ACHN (cell line): ENCODE measurements at regions not wholly inside any gene's neighbourhood (a gene's known extent, or its start where the extent isn't known, plus 50 kb on each side); places are given as distances from the start of the nearest gene placed in this dataset.
"Not testable (repeated sequence)": the region's sequence is repeated elsewhere in the genome, so short reads cannot be mapped to it uniquely, and the experiment has no call there.

Experiments
- DNase-seq: peaks from one replicate; pipeline ENCODE4 v3.0.0-alpha.2; 2015
- in situ Hi-C: cut with HindIII; loops from 2 replicates; pipeline ENCODE4 v1.10.0; 2017; ENCODE audit warnings: low sequenced_read_pairs, low pct_ligation_motif_present, low pct_unique_long_range_greater_than_20kb

GRCh38 chr5:99589424-99589823 lies 660.6 kb upstream of the CHD1 start:
- in situ Hi-C loops = no loop called here
- DNase-seq = no peak

GRCh38 chr5:99587983-99588382 lies 659.2 kb upstream of the CHD1 start:
- in situ Hi-C loops = no loop called here
- no peak for DNase-seq

GRCh38 chr5:99586878-99587277 lies 658.1 kb upstream of the CHD1 start:
- in situ Hi-C loops = no loop called here
- DNase-seq = no peak

GRCh38 chr5:99581204-99581603 lies 652.4 kb upstream of the CHD1 start:
- DNase-seq, in situ Hi-C loops: not testable (repeated sequence)

GRCh38 chr5:99562937-99563627 lies 634.3 kb upstream of the CHD1 start:
- in situ Hi-C loops, DNase-seq: not testable (repeated sequence)

- in situ Hi-C loops = no loop called here
- no peak for DNase-seq
Observed at GRCh38 chr5:99553211-99553810, 624.5 kb upstream of the CHD1 start.

GRCh38 chr5:99544356-99544755 lies 615.5 kb upstream of the CHD1 start:
- in situ Hi-C loops = no loop called here
- no peak for DNase-seq

GRCh38 chr5:99543841-99544240 lies 615.0 kb upstream of the CHD1 start:
- in situ Hi-C loops = no loop called here

GRCh38 chr5:99534241-99534640 lies 605.4 kb upstream of the CHD1 start:
- in situ Hi-C loops, DNase-seq: not testable (repeated sequence)

More at GRCh38 chr5:99543841-99544240, 615.0 kb upstream of the CHD1 start:
- DNase-seq = no peak

- in situ Hi-C loops, DNase-seq: not testable (repeated sequence)
Observed at GRCh38 chr5:99521666-99522065, 592.9 kb upstream of the CHD1 start.

- DNase-seq, in situ Hi-C loops: not testable (repeated sequence)
Observed at GRCh38 chr5:99515864-99516490, 587.2 kb upstream of the CHD1 start.

- in situ Hi-C loops, DNase-seq: not testable (repeated sequence)
Observed at GRCh38 chr5:99510237-99510866, 581.5 kb upstream of the CHD1 start.

- DNase-seq, in situ Hi-C loops: not testable (repeated sequence)
Observed at GRCh38 chr5:99509064-99509463, 580.3 kb upstream of the CHD1 start.

GRCh38 chr5:99495456-99495855 lies 566.6 kb upstream of the CHD1 start:
- DNase-seq, in situ Hi-C loops: not testable (repeated sequence)

- in situ Hi-C loops, DNase-seq: not testable (repeated sequence)
Observed at GRCh38 chr5:99478450-99478849, 549.6 kb upstream of the CHD1 start.

GRCh38 chr5:99473328-99473727 lies 544.5 kb upstream of the CHD1 start:
- in situ Hi-C loops, DNase-seq: not testable (repeated sequence)

- in situ Hi-C loops, DNase-seq: not testable (repeated sequence)
Observed at GRCh38 chr5:99471726-99472125, 542.9 kb upstream of the CHD1 start.

GRCh38 chr5:99471178-99471577 lies 542.4 kb upstream of the CHD1 start:
- in situ Hi-C loops, DNase-seq: not testable (repeated sequence)

GRCh38 chr5:99470636-99471035 lies 541.8 kb upstream of the CHD1 start:
- in situ Hi-C loops, DNase-seq: not testable (repeated sequence)
